Body of pancreas (tissue), 4 donors: ENCODE measurements at regions not wholly inside any gene's neighbourhood (a gene's known extent, or its start where the extent isn't known, plus 50 kb on each side); places are given as distances from the start of the nearest gene placed in this dataset.
"Not testable (repeated sequence)": the region's sequence is repeated elsewhere in the genome, so short reads cannot be mapped to it uniquely, and the experiment has no call there.

Source experiments
- ATAC-seq: fragments of 150-250 bp; one replicate; pipeline ENCODE4 v1.9.1; 2016
- DNase-seq, 4 donors: peaks; one replicate each; pipeline ENCODE4 v3.0.0-alpha.2; 2019
- H3K27ac ChIP-seq, 4 donors: fragments of 200-600 bp; sonication (generic); 1 replicate in 3 of 4; 2 replicates in 1 of 4; pipeline versions ENCODE4 v1.5.1 to v1.6.1; 2016 to 2019; ENCODE audit warnings: mild to moderate bottlenecking in 1 of 4, mixed read lengths in 1 of 4, moderate library complexity in 1 of 4
- H3K27me3 ChIP-seq, 2 donors: fragments of 200-600 bp; sonication (generic); one replicate each; pipeline ENCODE4 v1.6.0; 2016; ENCODE audit warnings: mild to moderate bottlenecking in 1 of 2
- H3K36me3 ChIP-seq, 2 donors: fragments of 200-600 bp; sonication (generic); replicated peaks in 1 of 2; 2 replicates each; pipeline ENCODE4 v1.5.1; 2016; ENCODE audit warnings: low read depth in 2 of 2; ENCODE audit not compliant: insufficient read depth in 1 of 2
- H3K4me1 ChIP-seq: fragments of 200-600 bp; sonication (generic); one replicate; pipeline ENCODE4 v1.6.0; 2016
- H3K4me3 ChIP-seq, 2 donors: fragments of 200-600 bp; sonication (generic); 1 replicate in 1 of 2; 2 replicates in 1 of 2; pipeline ENCODE4 v1.5.1; 2016 to 2019
- H3K9me3 ChIP-seq, 3 donors: fragments of 200-600 bp; sonication (generic); 1 replicate in 2 of 3; 2 replicates in 1 of 3; pipeline ENCODE4 v1.5.1; 2016
- CTCF ChIP-seq, 7 experiments: fragments of 450-650 bp in 4 of 7; fragments of 200-600 bp in 3 of 7; sonication (generic) in 3 of 7; IDR thresholded peaks; one replicate each; pipeline ENCODE4 v1.5.1; 2016 to 2019; ENCODE audit warnings: antibody characterized with exemption in 7 of 7
- POLR2A ChIP-seq, 3 donors: fragments of 450-650 bp; IDR thresholded peaks; one replicate each; pipeline ENCODE4 v1.6.1; 2016; ENCODE audit warnings: antibody characterized with exemption in 3 of 3, mild to moderate bottlenecking in 2 of 3
- WGBS, 2 donors: methylation state at CpG; one replicate each; pipeline ENCODE4 v1.1.5; 2017; 5-methylcytosine and 5-hydroxymethylcytosine counted together
- intact Hi-C: fragments of 100-400 bp; cut with DNase I; formaldehyde crosslinking; loops from one replicate; pipeline ENCODE4 v1.15.1; 2023

- no peak for DNase-seq
- ATAC-seq = no peak
- H3K27me3 ChIP-seq = no peaks in the 10 kb centered on the region
- H3K27ac ChIP-seq = no peak overlapping the region
- intact Hi-C loops = no loop called here
- no peaks in the 10 kb centered on the region for H3K36me3 ChIP-seq
- H3K4me3 ChIP-seq = no peak overlapping the region
- H3K4me1 ChIP-seq = no peaks in the 10 kb centered on the region
- TF ChIP-seq CTCF (IDR thresholded peaks at IDR 0.05) (no peak), POLR2A (IDR thresholded peaks at IDR 0.05) (no peak)
- no peaks in the 10 kb centered on the region for H3K9me3 ChIP-seq
Measured at GRCh38 chr3:72069543-72069942, 284.6 kb upstream of the PROK2 start.

GRCh38 chr3:72068621-72069020, 283.7 kb upstream of the PROK2 start:
- Histone ChIP-seq H3K4me1 (no peaks in the 10 kb centered on the region), H3K27me3 (no peaks in the 10 kb centered on the region), H3K36me3 (no peaks in the 10 kb centered on the region), H3K4me3 (no peak overlapping the region), H3K27ac (no peak overlapping the region), H3K9me3 (no peaks in the 10 kb centered on the region)
- ATAC-seq (no peak), DNase-seq (no peak)
- intact Hi-C loops = no loop called here
- TF ChIP-seq POLR2A (IDR thresholded peaks at IDR 0.05) (no peak), CTCF (IDR thresholded peaks at IDR 0.05) (no peak)
- WGBS, 2 donors = 75 to 81% methylated on average over 1 of the region's 1 CpG

- Histone ChIP-seq H3K4me1 (no peaks in the 10 kb centered on the region), H3K27me3 (no peaks in the 10 kb centered on the region), H3K36me3 (no peaks in the 10 kb centered on the region), H3K9me3 (no peaks in the 10 kb centered on the region), H3K27ac (no peak overlapping the region), H3K4me3 (no peak overlapping the region)
- TF ChIP-seq POLR2A (IDR thresholded peaks at IDR 0.05) (no peak), CTCF (IDR thresholded peaks at IDR 0.05) (no peak)
- DNase-seq = no peak
- no peak for ATAC-seq
- WGBS, 2 donors = 41 to 67% methylated on average over 1 of the region's 1 CpG
- intact Hi-C loops = no loop called here
Measured at GRCh38 chr3:72067721-72068120, 282.8 kb upstream of the PROK2 start.

GRCh38 chr3:72065872-72066641, 281.1 kb upstream of the PROK2 start:
- Histone ChIP-seq H3K27me3 (no peaks in the 10 kb centered on the region), H3K4me1 (no peaks in the 10 kb centered on the region), H3K9me3 (no peaks in the 10 kb centered on the region), H3K4me3 (no peak overlapping the region), H3K36me3 (no peaks in the 10 kb centered on the region), H3K27ac (no peak overlapping the region)
- WGBS, 2 donors = 52 to 55% methylated on average over 5 of the region's 5 CpGs
- intact Hi-C loops = no loop called here
- DNase-seq (no peak), ATAC-seq (no peak)
- no peak for TF ChIP-seq CTCF (IDR thresholded peaks at IDR 0.05)

GRCh38 chr3:72065236-72065635, 280.3 kb upstream of the PROK2 start:
- no peak for ATAC-seq
- no peak overlapping the region for H3K4me3 ChIP-seq
- no peaks in the 10 kb centered on the region for H3K36me3 ChIP-seq
- intact Hi-C loops = no loop called here
- H3K9me3 ChIP-seq = no peaks in the 10 kb centered on the region
- no peak for DNase-seq
- TF ChIP-seq CTCF (IDR thresholded peaks at IDR 0.05) (no peak), POLR2A (IDR thresholded peaks at IDR 0.05) (no peak)
- H3K4me1 ChIP-seq = no peaks in the 10 kb centered on the region
- H3K27me3 ChIP-seq = no peaks in the 10 kb centered on the region
- 59 to 77% methylated on average over 1 of the region's 1 CpG for WGBS, 2 donors
- no peak overlapping the region for H3K27ac ChIP-seq

GRCh38 chr3:72064727-72065126, 279.8 kb upstream of the PROK2 start:
- WGBS, 2 donors = 38 to 45% methylated on average over 2 of the region's 2 CpGs

More at GRCh38 chr3:72064727-72065126, 279.8 kb upstream of the PROK2 start:
- H3K27me3 ChIP-seq, intact Hi-C loops, H3K4me1 ChIP-seq, DNase-seq, H3K9me3 ChIP-seq, H3K4me3 ChIP-seq, H3K27ac ChIP-seq, ATAC-seq, H3K36me3 ChIP-seq: not testable (repeated sequence)
